ENCODE measurements at regions not wholly inside any gene's neighbourhood (a gene's known extent, or its start where the extent isn't known, plus 50 kb on each side); places are given as distances from the start of the nearest gene placed in this dataset.

DNA sequence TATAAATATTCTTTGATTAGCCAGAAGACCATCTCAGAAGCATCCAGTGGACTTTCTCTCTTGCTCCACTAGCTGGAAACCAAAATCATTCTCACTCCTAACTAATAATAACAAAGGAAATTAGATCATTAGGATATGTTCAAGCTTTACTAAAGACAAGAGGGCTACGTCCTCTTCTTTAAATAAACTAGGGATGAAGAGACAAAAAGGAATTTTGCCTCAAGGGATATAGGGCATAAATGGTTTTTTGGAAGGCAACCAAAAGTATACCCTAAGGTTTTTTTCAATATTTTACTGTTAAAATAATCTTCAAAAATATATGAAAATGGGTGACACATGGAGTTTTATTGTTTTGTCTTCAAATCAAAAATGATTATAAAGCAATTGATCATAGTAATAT, 745.8 kb downstream of the MRPL39 start:
- no peak for DNase-seq

DNA sequence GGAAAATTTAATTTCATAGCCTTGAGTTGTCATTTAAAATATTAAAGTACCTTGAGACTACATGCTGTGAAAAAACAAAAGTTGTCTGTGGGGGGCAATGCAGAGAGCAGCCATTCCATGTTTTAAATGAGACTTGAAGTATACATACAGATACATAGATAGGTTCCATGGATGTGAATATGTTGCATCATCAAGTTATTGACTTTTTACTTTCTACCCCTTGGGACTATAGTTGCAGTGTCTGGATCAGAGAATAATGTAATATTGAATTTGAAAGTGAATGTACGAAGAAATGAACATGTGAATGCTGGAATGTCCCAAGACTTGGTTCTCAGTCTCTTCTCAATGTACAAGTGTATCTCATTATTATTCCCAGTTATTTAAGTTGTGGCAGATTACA, 751.0 kb downstream of the MRPL39 start:
- DNase-seq, result no peak

DNA sequence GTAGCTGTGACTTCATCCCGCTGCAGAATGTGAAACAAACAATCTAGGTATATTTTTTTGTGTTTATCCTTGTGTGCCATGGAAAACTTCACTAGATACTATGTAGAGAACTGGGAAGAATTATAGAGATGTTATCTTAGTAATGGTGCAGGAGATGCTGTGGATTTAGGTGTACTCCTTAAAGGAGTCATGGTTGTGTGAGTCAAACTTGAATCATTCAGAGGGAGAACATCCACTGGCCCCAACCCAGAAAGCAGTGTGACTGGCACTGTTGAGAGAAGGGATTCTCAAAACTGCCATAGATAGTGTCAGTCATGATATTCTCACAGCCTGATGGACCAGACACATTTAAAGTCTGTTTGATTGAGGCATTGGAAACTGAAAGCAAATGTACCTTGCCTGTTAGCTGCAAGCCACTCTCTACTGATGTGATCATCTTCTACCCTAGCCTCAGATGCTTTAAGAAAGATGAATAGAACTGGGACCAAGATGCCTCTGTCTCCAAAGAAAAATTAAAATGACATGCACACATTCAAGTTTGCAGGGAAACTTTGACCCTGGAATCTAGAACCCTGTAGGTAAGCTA, 754.6 kb downstream of the MRPL39 start:
- no peak for DNase-seq

DNA sequence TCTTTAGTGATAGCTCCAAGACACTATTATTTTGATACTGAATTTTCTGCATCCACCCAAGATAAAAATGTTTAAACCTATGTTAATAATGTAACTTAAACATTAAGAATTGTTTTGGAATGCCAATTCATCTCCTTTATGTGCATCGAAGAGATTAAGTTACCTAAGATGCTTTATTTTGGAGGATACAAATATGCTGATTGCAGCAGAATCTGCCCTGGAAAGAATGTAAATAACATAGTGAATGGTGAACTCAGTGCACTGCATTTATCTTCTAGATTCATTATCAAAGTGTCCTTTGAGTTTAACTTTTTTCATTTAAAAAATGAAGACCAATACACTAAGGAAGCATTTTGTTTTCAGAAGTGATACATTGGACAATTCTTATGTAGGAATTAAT, 757.2 kb downstream of the MRPL39 start:
- no peak for DNase-seq

DNA sequence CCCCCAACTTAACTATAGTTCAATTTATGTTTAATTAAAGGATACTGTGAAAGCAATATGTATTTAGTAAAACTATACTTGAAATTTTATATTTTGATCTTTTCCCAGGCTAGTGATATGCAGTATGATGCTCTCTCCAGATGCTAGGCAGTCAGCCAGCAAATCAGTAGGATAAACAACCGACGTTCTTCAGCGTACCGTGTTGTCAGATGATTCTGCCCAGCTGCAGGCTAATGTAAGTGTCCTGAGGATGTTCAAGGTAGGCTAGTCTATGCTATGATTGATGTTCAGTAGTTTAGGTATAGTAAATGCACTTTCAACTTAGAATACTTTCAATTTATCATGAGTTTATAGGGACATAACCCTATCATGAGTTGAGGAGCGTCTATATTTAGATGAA, 762.6 kb downstream of the MRPL39 start:
- DNase-seq, result no peak

DNA sequence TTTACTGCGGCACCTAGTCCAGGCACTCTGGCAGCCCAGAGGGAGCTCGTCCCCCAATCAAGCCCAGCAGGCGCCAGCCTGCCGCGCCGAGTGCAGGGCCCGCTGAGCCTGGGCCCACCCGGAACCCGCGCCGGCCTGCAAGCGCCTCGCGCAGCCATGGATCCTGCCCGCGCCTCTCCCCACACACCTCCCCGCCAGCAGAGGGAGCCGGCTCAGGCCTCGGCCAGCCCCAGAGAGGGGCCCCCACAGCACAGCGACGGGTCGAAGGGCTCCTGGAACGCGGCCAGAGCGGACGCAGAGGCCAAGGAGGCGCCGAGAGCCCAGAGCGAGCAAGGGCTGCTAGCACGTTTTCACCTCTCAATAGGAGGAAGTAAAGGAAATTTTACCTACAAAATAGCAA, 767.0 kb downstream of the MRPL39 start:
- no peak for DNase-seq

DNA sequence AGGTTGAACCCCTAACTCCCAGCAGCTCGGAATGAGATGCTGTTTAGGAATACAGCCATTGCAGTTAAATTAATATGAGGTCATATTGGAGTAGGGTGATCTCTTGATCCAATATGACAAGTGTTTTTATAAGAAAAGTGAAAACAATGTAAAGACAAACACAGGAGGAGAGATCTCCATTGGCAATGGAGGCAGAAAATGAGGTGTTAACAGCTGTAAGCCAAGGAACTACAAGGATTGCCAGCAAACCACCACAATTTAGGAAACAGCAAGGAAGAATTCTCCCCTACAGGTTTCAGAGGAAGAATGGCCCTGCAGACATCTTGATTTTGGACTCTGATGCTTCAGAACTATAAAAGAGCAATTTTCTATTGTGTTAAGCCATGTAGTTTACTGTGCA, 774.3 kb downstream of the MRPL39 start:
- no peak for DNase-seq

DNA sequence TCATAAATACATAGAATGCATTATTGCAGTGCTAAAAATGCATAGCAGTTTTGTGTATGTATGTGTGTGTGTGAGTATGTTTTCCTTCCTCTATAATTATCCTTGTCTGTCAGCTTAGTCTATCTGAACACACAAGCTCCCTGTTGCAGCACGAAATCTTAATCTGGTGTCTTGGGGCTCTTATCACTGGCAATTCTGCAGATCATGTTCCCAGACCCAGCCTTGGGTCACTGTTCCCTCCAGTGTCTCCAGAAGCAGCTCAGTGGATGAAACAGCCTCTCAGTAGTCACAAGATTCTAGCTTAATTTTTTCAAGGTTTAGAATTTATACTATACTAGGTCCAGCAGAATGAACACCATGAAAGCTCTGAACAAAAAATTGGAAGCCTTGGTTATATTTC, 777.9 kb downstream of the MRPL39 start:
- DNase-seq, result no peak

DNA sequence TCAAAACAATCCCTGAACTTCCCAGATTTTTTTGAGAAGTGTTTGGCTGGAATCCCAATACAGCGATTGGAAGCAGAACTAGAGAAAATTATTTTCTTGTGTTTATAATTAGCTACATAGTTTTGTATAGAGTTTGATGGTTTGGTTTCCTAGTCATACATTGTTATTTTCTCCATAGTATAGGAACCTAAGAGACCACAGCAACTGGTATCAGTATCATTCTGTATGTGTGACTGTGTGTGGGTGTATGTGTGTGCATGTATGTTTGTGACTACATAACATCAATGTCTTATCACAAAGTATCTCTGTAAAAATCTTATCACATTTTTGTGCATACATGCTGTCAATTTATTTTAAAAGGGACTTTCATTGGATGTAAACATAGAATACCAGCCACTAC, 780.5 kb downstream of the MRPL39 start:
- no peak for DNase-seq

DNA sequence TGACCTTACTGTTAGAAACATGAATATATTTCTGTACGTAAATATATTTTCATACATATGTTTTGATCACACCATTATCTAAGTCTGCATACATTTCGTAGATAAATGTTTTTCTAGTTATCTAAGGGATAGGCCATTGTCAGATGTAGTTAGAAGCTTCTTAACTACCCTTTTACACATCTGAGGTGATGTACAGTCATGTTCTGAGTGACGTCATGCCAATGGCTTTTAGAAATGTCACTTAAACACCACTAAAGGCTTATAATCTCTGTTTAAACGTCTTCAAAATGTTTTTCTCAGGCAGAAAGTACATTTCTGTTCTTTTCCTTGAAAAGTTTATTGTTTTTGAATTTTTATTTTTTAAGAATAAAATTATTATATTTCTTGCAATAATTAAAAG, 781.9 kb downstream of the MRPL39 start:
- no peak for DNase-seq

DNA sequence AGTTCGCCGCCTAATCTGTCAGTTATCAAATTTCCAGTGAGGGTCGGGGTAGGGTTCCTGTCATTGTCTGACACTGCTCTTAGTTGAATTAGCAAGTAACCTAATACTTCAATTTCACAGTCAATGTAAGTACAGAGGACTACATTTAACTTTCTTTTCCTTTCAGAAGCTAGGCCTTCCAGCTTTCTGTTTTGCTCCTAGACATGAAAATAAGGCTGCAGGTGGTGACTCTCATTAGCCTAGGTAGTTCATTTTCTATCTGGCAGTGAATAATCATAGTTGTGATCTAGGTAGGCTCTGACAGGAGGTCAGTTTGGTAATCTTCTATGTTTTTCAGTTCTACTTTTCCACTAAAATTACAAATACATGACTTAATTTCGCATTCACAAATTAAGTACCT, 783.1 kb downstream of the MRPL39 start:
- no peak for DNase-seq

DNA sequence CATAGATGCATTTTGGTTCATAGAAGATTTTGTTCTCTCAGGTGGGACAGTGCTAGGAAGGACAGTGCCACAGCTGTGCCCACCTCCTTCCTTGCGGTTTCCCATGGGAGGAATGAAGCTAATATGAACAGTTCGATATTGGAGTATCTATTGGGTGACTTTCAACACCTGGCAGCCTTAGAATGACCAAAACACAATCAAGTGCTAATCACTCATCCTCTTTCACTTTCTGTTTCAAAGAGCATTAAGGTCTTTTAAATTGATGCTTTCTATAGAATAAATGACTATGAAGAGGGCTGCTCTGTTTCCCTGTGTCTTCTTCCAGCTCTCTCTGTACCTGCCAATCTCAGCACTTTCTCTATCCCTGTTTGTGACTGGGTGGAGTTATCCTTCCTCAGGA, 784.0 kb downstream of the MRPL39 start:
- no peak for DNase-seq

DNA sequence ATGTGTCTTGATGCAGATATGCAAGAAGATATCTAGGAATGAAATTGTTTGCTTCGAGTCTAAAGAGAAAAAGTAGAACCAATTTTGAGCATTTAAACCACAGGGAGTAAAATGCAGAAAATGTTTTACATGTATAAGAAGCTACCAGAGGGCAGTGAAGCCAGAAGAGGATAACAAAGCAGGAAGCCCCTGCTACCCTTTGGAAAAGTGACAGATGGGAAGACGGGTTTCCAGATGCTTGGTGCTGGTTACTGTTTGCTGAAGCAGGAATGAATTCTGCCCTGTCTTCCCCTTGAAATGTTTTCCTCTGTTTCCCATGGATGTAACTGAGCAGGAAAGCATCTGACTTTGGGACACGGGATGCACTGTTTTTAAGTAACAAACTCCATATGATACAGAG, 822.2 kb downstream of the MRPL39 start:
- DNase-seq, result no peak

DNA sequence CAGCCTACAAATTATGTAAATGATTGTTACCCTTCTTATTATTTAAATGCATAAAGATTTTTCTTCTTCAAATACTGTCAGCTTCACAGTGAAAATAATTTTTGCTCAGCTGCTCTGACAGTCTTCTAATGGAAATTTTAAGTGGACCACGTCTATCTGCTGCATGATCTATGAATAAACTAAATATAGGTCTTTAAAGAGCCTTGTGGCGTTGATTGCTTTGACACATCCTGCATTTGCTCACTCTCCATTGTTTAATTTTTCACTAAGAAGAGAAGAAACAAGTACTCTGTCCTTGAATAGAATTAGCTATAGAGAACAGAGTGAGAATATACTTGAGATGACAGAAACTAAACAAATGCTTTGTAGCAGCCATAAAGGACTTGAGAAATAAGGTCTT, 826.1 kb downstream of the MRPL39 start:
- no peak for DNase-seq

DNA sequence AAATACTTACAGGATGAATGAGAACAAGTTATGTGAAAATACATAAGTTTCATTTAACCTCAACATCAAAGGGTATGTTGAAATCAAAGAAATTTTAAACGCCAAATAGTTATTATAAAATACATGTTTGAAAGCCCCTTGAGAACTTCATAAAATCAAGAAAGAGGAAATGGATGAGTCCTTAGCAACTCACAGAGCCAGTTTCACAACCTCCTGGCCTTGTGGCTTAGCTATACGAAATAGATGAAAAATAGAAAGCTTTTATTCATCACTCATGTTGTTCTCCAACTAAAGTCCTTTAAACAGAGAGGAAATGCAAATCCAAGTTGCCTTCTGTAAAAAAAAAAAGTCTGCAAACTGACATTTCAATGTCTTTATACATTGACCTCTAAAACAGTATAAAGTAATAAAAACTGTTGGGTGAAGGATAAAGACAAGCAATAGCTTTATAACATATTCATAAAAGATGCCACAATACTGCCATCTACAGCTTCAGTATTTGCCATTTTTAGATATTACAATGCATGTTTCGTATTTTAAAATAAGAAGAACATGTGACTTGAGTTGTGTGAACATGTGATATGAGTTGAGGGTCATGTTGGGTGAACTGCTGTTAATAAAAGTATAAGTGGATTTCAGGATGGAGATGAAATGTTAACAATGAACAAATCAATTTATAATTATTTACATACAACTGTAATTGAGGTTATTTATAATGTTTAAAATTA, 847.8 kb downstream of the MRPL39 start:
- no peak for DNase-seq

DNA sequence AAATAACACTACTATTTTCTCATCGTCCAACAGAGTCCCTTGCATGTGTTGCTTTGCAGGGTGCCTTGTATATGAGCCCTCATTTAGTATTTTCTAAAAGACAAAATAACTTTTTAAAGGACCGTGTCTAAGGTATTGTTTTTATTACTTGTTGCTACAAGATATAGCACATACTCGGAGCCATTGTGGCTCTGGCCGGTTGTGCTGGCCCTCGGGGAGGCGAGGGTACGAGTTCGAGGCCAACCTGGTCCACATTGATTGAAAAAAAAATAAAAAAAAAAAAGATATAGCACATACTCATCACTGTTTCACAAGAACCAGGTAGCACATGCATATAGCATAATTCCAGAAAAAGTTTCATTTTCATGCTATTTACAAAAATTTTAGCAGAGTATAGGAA, 869.2 kb downstream of the MRPL39 start:
- no peak for DNase-seq

DNA sequence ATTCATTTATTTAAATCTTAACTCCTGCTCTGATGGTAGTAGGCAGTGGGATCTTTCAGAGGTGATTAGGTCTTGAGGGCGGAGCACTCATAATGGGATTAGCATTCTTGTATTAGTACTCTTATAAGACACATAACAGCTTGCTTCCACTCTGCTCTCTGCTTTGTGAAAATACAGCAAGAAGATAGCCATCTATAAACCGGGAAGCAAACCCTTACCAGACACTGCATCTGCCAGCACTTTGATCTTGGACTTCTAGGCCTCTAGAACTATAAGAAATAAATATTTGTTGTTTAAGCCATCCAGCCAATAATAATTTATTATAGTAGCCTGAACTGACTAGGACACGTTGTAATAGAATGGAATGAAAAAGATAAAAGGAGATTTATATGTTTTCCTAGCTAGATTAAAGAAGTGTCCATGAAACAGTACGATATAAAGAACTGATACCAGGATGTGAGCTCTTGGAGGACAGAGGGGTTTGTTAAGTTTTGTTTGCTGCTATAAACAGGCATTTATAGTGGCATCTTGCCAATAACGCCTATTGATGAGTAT, 869.9 kb downstream of the MRPL39 start:
- no peak for DNase-seq

DNA sequence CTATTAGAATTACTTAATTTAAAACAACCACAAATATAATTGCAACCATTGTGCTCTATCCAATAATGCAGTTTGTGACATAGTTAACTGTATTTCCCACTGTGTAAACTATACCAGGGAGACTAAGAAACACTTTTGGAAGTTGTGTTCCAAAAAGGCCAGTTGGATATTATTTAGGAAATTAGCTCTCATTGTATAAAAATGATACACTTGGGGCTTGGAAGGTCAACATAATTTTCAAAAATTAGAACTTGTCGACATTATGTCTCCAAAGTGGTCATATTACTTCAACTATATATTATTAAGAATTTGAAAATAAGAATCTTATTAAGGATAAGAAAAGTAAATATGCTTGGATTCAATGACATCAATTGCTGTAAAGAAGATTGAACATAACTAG, 876.6 kb downstream of the MRPL39 start:
- DNase-seq, result no peak

DNA sequence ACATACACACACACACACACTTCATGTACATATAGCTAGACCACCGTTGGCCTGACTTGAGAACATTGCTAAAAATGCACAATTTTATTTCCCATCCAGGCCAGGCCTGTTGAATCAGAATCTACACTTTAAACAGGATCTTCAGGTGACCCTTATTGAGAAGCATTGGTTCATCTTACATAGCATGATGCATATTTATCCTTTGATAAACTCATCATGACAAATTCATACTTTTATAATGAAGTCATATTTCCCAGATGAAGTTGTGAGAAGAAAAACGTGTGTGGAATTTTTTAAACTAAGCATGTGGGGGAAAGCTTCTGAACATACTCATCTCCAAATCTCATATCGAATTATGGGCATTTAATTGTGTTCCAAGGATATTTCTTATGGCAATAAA, 877.7 kb downstream of the MRPL39 start:
- no peak for DNase-seq

DNA sequence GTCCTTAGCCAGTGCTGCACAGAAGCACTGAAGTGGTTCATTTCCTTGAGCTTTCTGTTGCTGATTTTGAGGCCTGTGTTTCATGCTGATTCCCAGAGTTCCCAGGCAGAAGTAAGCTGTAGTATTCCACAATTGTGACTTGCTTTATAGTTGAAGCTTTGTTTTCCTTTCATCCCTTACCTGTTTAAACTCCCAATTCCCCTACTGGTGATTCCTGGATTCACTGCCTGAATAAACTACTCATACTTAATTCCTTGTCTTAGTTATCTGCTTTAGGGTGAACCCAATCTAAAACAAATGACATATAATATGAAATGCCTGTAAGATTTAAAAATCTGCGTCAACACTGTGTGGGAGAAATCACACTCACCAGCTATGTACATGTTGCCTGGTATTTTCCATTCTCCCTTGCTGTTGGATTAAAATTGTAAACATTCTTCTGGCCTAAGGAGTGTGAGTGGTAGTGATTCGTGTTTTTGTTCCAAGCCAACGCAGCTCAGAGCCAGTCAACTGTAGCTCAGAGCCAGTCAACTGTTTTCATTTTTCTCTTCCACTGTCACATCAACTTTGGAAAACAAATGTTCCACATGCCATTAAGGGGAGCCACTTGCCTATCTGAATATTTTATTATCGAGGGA, 879.4 kb downstream of the MRPL39 start:
- no peak for DNase-seq

DNA sequence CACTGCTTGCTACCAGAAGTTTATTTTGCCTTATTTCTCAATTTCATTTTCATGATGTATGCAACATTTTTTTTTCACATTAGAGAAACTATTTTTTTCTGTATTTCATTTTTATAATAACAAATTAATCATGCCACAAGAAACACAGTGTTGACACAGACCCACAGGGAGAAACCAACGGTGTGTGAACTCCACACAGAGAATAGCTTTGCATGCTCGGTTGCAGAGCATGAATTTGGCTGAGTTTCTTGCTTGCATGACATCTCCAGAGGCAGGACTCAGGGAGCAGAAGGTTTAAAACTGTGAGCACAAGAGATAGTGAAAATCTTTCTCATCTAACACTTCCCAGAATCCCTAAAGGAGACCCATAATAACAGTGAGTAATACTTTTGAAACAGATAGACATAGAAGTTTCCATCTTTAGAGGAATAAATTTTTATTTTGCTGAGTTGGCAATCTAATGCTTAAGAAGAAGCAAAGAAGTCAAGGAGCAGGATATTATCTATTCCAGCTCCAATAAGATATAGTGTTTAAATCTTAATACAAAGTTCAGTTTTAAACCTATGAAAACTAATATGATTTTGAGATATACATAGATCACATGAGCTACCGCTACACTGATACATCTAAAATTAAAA, 890.9 kb downstream of the MRPL39 start:
- no peak for DNase-seq

DNA sequence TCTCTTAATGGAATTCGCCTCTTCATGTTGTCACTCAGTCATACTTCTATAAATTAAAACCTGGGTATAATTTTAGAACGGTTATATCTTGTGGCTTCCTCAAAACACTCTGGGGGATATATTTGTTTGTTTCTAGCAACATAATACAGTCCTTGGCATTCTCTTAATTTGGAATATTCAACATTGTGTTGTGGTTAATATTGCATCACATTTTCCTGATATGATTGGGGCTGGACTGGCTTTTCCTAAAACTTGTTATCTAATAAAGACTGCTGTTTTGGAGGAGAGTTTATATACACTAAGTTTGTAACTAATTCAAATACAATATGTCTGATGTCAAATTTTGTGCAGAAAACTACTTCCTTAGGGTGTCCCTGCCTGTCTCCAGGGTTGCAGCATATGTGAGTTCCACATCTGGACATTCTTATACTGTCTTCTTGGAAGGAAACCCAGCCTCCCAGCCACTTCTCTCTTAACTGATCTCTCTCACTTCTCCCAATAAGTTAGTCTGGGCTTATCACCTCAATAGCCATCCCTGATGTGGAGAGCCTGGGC, 892.6 kb downstream of the MRPL39 start:
- DNase-seq, result no peak

DNA sequence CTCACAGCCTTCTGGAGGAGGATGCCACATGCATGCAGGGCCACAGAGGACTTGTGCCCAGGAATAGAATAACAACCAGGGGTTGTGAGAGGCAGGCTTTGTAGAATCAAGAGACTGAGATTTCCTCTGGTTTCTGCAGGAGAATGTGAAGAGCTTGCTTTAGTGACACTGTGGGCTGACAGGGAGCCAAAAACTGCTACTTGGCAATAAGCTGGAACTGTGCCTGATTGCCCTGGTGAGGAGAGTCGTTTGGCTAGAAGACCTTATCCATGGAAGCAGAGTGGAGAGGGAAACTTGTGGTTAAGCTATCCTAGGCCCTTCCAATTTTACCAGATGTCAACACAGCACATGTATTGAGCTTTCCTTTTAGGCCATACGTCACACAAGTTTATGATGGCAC, 902.1 kb downstream of the MRPL39 start:
- DNase-seq, result no peak

DNA sequence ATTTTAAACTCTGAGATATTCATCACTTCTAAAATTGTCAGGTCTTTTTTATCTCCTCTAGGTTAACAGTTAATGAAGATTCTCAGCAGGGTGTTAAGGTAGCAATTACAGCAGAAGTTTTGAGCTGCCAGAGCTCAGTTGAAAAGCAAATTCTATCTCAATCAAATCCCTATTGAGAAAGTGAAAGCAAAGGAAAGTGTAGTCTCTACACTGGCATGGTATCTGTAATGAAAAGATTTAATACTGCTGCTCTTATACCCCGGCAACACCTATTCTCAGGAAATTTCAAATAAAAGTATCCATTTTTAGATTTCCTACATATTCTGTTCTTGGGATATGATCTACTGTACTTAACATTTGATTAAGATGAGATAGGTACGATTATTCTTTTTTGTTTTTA, 913.5 kb downstream of the MRPL39 start:
- no peak for DNase-seq
